B cell (primary cell): ENCODE measurements at regions not wholly inside any gene's neighbourhood (a gene's known extent, or its start where the extent isn't known, plus 50 kb on each side); places are given as distances from the start of the nearest gene placed in this dataset.

Experiments used
- ATAC-seq: fragments of 200-7000 bp; cut with Tn5 transposase; one replicate; pipeline ENCODE4 v1.10.0; 2021; ENCODE audit warnings: low read depth, mild to moderate bottlenecking, moderate number of reproducible peaks, moderate library complexity
- CTCF ChIA-PET: fragments of 350-600 bp; sonication (Branson Sonifier 250); formaldehyde crosslinking; loops from one replicate; lab custom pipeline; 2021; ENCODE audit warnings: antibody characterized with exemption, inconsistent platforms; lab: Charles Lee
- POLR2A ChIA-PET: fragments of 350-600 bp; sonication (Branson Sonifier 250); formaldehyde crosslinking; loops from one replicate; lab custom pipeline; 2021; ENCODE audit warnings: antibody characterized with exemption; lab: Charles Lee
- DNase-seq: peaks from one replicate; pipeline ENCODE4 v3.0.0; 2013
- H2AFZ ChIP-seq: 2 replicates; pipeline ENCODE4 v1.6.1; 2012; ENCODE audit warnings: mild to moderate bottlenecking, low read depth, low read length; ENCODE audit not compliant: insufficient read depth, poor library complexity, severe bottlenecking
- H3K27ac ChIP-seq, 2 donors: 1 replicate in 1 of 2; 2 replicates in 1 of 2; pipeline ENCODE4 v1.5.1; 2012 to 2013; ENCODE audit warnings: low read length in 2 of 2, mild to moderate bottlenecking in 2 of 2, moderate library complexity in 1 of 2
- H3K27me3 ChIP-seq, 4 experiments: fragments of 200-600 bp in 1 of 4; sonication (generic) in 1 of 4; replicated peaks in 1 of 4; 1 replicate in 2 of 4; 2 replicates in 2 of 4; pipeline versions ENCODE4 v1.6.1 to v1.7.0; 2013 to 2016; ENCODE audit warnings: low read length in 3 of 4, mild to moderate bottlenecking in 2 of 4, mixed read lengths in 1 of 4, moderate library complexity in 1 of 4; ENCODE audit not compliant: insufficient read depth in 4 of 4, control insufficient read depth in 3 of 4; ENCODE audit errors: control extremely low read depth in 1 of 4
- H3K36me3 ChIP-seq, 2 experiments: replicated peaks in 1 of 2; 1 replicate in 1 of 2; 2 replicates in 1 of 2; pipeline versions ENCODE4 v1.6.1 to v1.7.1; 2013; ENCODE audit warnings: low read length in 1 of 2; ENCODE audit not compliant: insufficient read depth in 2 of 2, control insufficient read depth in 1 of 2; ENCODE audit errors: control extremely low read depth in 1 of 2, extremely low read depth in 1 of 2
- H3K4me1 ChIP-seq, 2 donors: fragments of 200-600 bp in 1 of 2; sonication (generic) in 1 of 2; 1 replicate in 1 of 2; 2 replicates in 1 of 2; pipeline versions ENCODE4 v1.5.1 to v1.6.1; 2013 to 2017; ENCODE audit warnings: low read length in 2 of 2; ENCODE audit not compliant: control insufficient read depth in 2 of 2, insufficient read depth in 2 of 2
- H3K4me2 ChIP-seq: replicated peaks from 2 replicates; pipeline ENCODE3; 2012; ENCODE audit warnings: mild to moderate bottlenecking, low read depth, low read length; ENCODE audit not compliant: poor library complexity, severe bottlenecking
- H3K4me3 ChIP-seq, 5 experiments: fragments of 200-600 bp in 1 of 5; sonication (generic) in 1 of 5; 1 replicate in 3 of 5; 2 replicates in 2 of 5; pipeline versions ENCODE4 v1.5.1 to v1.7.0; 2011 to 2016; ENCODE audit warnings: low read length in 4 of 5, mild to moderate bottlenecking in 4 of 5, low read depth in 2 of 5, control low read depth in 1 of 5, moderate library complexity in 1 of 5; ENCODE audit not compliant: insufficient read depth in 1 of 5; ENCODE audit errors: control extremely low read depth in 1 of 5, extremely low read depth in 1 of 5
- H3K79me2 ChIP-seq: fragments of 200-600 bp; sonication (generic); one replicate; pipeline ENCODE4 v1.6.0; 2016; ENCODE audit warnings: low read length; ENCODE audit not compliant: control insufficient read depth, insufficient read depth
- H3K9ac ChIP-seq: fragments of 200-600 bp; sonication (generic); 2 replicates; pipeline ENCODE4 v1.6.1; 2017; ENCODE audit warnings: mild to moderate bottlenecking, low read length, moderate library complexity
- H3K9me3 ChIP-seq, 3 donors: one replicate each; pipeline versions ENCODE4 v1.6.1 to v1.7.1; 2013; ENCODE audit warnings: low read length in 2 of 3; ENCODE audit not compliant: control insufficient read depth in 2 of 3, insufficient read depth in 1 of 3; ENCODE audit errors: control extremely low read depth in 1 of 3
- H4K20me1 ChIP-seq: 2 replicates; pipeline ENCODE4 v1.6.0; 2012; ENCODE audit warnings: mild to moderate bottlenecking, low read length; ENCODE audit not compliant: insufficient read depth, control insufficient read depth, poor library complexity, severe bottlenecking
- H3K27ac Mint-ChIP-seq: one replicate; pipeline ENCODE4 v1.8.0; 2021; ENCODE audit warnings: mixed read lengths
- H3K27me3 Mint-ChIP-seq: one replicate; pipeline ENCODE4 v1.8.0; 2021; ENCODE audit warnings: mixed read lengths
- H3K4me1 Mint-ChIP-seq: one replicate; pipeline ENCODE4 v1.8.0; 2021; ENCODE audit warnings: mixed read lengths
- H3K4me3 Mint-ChIP-seq: one replicate; pipeline ENCODE4 v1.8.0; 2021; ENCODE audit warnings: mixed read lengths
- H3K9me3 Mint-ChIP-seq: one replicate; pipeline ENCODE4 v1.8.0; 2022; ENCODE audit warnings: mixed read lengths; ENCODE audit not compliant: insufficient read depth
- CTCF ChIP-seq: fragments of 200-600 bp; IDR thresholded peaks from one replicate; pipeline ENCODE4 v1.8.0; 2022; ENCODE audit warnings: antibody characterized with exemption, mild to moderate bottlenecking
- EZH2 ChIP-seq: IDR thresholded peaks from 2 replicates; pipeline ENCODE4 v1.6.1; 2012; ENCODE audit warnings: borderline replicate concordance, low read depth, mild to moderate bottlenecking, moderate library complexity, low read length; ENCODE audit not compliant: insufficient read depth, poor library complexity, severe bottlenecking
- WGBS: methylation state at CpG from one replicate; pipeline ENCODE4 v1.1.5; 2013; ENCODE audit warnings: missing lambda C conversion rate; ENCODE audit not compliant: insufficient coverage; 5-methylcytosine and 5-hydroxymethylcytosine counted together
- intact Hi-C: fragments of 100-400 bp; cut with micrococcal nuclease; formaldehyde crosslinking; loops from one replicate; pipeline ENCODE4 v1.10.0; 2022

- Histone ChIP-seq H3K9me3 (no peaks in the 10 kb centered on the region), H4K20me1 (no peaks in the 10 kb centered on the region), H3K27me3 (no peaks in the 10 kb centered on the region), H3K4me3 (no peak overlapping the region), H3K9ac (no peak overlapping the region), H2AFZ (no peak overlapping the region), H3K36me3 (no peaks in the 10 kb centered on the region), H3K4me1 (no peaks in the 10 kb centered on the region), H3K27ac (no peak overlapping the region), H3K79me2 (no peaks in the 10 kb centered on the region), H3K4me2 (no peak overlapping the region)
- POLR2A ChIA-PET: no interaction called here
- Mint-ChIP-seq H3K27me3 (no peaks in the 10 kb centered on the region), H3K4me1 (no peaks in the 10 kb centered on the region), H3K27ac (no peak overlapping the region), H3K4me3 (no peak overlapping the region), H3K9me3 (peaks cover 2% of the 10 kb centered on the region)
- ATAC-seq (no peak), DNase-seq (no peak)
- intact Hi-C loops: no loop called here
- CTCF ChIA-PET: no interaction called here
- no CpG with 5 or more reads among the region's 1 CpG for WGBS
- no peak for TF ChIP-seq CTCF
- no peak for TF ChIP-seq EZH2
Measured at GRCh38 chr6:92188016-92188415, 1231.3 kb downstream of the EPHA7 start.

- intact Hi-C loops: no loop called here
- Mint-ChIP-seq H3K4me1 (no peaks in the 10 kb centered on the region), H3K4me3 (no peak overlapping the region), H3K9me3 (no peaks in the 10 kb centered on the region), H3K27ac (no peak overlapping the region), H3K27me3 (no peaks in the 10 kb centered on the region)
- Histone ChIP-seq H3K4me1 (no peaks in the 10 kb centered on the region), H4K20me1 (no peaks in the 10 kb centered on the region), H2AFZ (no peak overlapping the region), H3K9me3 (no peaks in the 10 kb centered on the region), H3K4me3 (no peak overlapping the region), H3K27me3 (no peaks in the 10 kb centered on the region), H3K79me2 (no peaks in the 10 kb centered on the region), H3K36me3 (no peaks in the 10 kb centered on the region), H3K9ac (no peak overlapping the region), H3K4me2 (no peak overlapping the region), H3K27ac (no peak overlapping the region)
- ATAC-seq (no peak), DNase-seq (no peak)
- ChIA-PET POLR2A (no interaction called here), CTCF (no interaction called here)
- no CpG with 5 or more reads among the region's 3 CpGs for WGBS
- TF ChIP-seq CTCF (no peak), EZH2 (no peak)
Measured at GRCh38 chr6:92184933-92185332, 1234.4 kb downstream of the EPHA7 start.
